ENCODE measurements at regions not wholly inside any gene's neighbourhood (a gene's known extent, or its start where the extent isn't known, plus 50 kb on each side); places are given as distances from the start of the nearest gene placed in this dataset.

DNA sequence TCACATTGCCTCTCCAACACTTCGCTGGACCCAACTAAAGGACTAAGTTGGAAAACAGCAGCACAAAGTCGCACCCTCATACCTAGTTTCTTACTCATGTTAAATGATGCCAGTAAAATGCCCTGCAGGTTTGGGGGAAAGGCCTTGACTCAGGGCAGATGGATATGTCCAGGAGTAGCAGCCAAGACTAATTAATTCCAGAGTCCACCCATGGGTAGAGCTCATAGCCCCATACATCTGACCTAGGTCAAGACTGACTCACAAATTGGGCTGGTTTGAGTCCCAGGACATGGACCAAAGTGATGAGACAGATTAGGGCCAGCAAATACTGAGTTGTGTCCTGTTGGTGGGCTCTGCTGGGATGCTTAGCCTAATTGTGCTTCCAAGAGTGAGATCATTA, 224.0 kb upstream of the BTG1 start:
- TF ChIP-seq GATA3 (IDR thresholded peaks at IDR 0.05; ENCODE audit: low read depth, low read length) (no peak), GATA2 (IDR thresholded peaks at IDR 0.05; ENCODE audit: low read depth, low read length) (no peak)
